ENCODE measurements at regions not wholly inside any gene's neighbourhood (a gene's known extent, or its start where the extent isn't known, plus 50 kb on each side); places are given as distances from the start of the nearest gene placed in this dataset.

- H3K4me3 Mint-ChIP-seq (ENCODE audit: unreplicated experiment): no peak overlapping the region
- no peak for DNase-seq (ENCODE audit: unreplicated experiment)
- H3K27me3 Mint-ChIP-seq (ENCODE audit: insufficient read depth, unreplicated experiment): no peaks in the 10 kb centered on the region
- intact Hi-C loops (cut with micrococcal nuclease): no loop called here
- H3K36me3 Mint-ChIP-seq (ENCODE audit: insufficient read depth, unreplicated experiment): no peaks in the 10 kb centered on the region
- POLR2A ChIA-PET: no interaction called here
- no peak for TF ChIP-seq CTCF (IDR thresholded peaks at IDR 0.05; ENCODE audit: unreplicated experiment)
- CTCF ChIA-PET: no interaction called here
- H3K27ac Mint-ChIP-seq (ENCODE audit: low read depth, unreplicated experiment): no peak overlapping the region
- BruUV-seq (replicated peaks): no TSS peak
- H3K9me3 Mint-ChIP-seq (ENCODE audit: unreplicated experiment): peaks cover 6% of the 10 kb centered on the region
- no peaks in the 10 kb centered on the region for H3K4me1 Mint-ChIP-seq (ENCODE audit: insufficient read depth, unreplicated experiment)
Observed at GRCh38 chr18:29056800-29057199, 879.9 kb upstream of the CDH2 start.

- Mint-ChIP-seq H3K4me1 (ENCODE audit: insufficient read depth, unreplicated experiment) (no peaks in the 10 kb centered on the region), H3K9me3 (ENCODE audit: unreplicated experiment) (peaks cover 23% of the 10 kb centered on the region), H3K4me3 (ENCODE audit: unreplicated experiment) (no peak overlapping the region), H3K27me3 (ENCODE audit: insufficient read depth, unreplicated experiment) (no peaks in the 10 kb centered on the region), H3K36me3 (ENCODE audit: insufficient read depth, unreplicated experiment) (no peaks in the 10 kb centered on the region), H3K27ac (ENCODE audit: low read depth, unreplicated experiment) (no peak overlapping the region)
- BruUV-seq (replicated peaks): no TSS peak
- intact Hi-C loops (cut with micrococcal nuclease): no loop called here
- ChIA-PET CTCF (interaction anchor here (1.7 kb wide), 1 partner anchor 27 kb away, joined by 3 read pairs; no protein-coding TSS in a partner anchor), POLR2A (no interaction called here)
- DNase-seq (ENCODE audit: unreplicated experiment): no peak
- TF ChIP-seq CTCF (IDR thresholded peaks at IDR 0.05; ENCODE audit: unreplicated experiment): no peak
Observed at GRCh38 chr18:29041976-29042375, 865.0 kb upstream of the CDH2 start.

- CTCF ChIA-PET: no interaction called here
- DNase-seq (ENCODE audit: unreplicated experiment): peak; percentile 34
- POLR2A ChIA-PET: interaction anchor here (0.7 kb wide), 1 partner anchor 9 kb away, joined by 3 read pairs; no protein-coding TSS in a partner anchor
- no peaks in the 10 kb centered on the region for H3K36me3 Mint-ChIP-seq (ENCODE audit: insufficient read depth, unreplicated experiment)
- H3K27ac Mint-ChIP-seq (ENCODE audit: low read depth, unreplicated experiment): no peak overlapping the region
- BruUV-seq (replicated peaks): no TSS peak
- TF ChIP-seq CTCF (IDR thresholded peaks at IDR 0.05; ENCODE audit: unreplicated experiment): no peak
- intact Hi-C loops (cut with micrococcal nuclease): no loop called here
- no peak overlapping the region for H3K4me3 Mint-ChIP-seq (ENCODE audit: unreplicated experiment)
- peaks cover 14% of the 10 kb centered on the region for H3K9me3 Mint-ChIP-seq (ENCODE audit: unreplicated experiment)
- H3K27me3 Mint-ChIP-seq (ENCODE audit: insufficient read depth, unreplicated experiment): no peaks in the 10 kb centered on the region
- H3K4me1 Mint-ChIP-seq (ENCODE audit: insufficient read depth, unreplicated experiment): peaks cover 5% of the 10 kb centered on the region
Observed at GRCh38 chr18:29034113-29034856, 857.4 kb upstream of the CDH2 start.

GRCh38 chr18:29028560-29028959 lies 851.6 kb upstream of the CDH2 start:
- CTCF ChIA-PET: no interaction called here
- Mint-ChIP-seq H3K9me3 (ENCODE audit: unreplicated experiment) (no peaks in the 10 kb centered on the region), H3K4me3 (ENCODE audit: unreplicated experiment) (no peak overlapping the region), H3K4me1 (ENCODE audit: insufficient read depth, unreplicated experiment) (no peaks in the 10 kb centered on the region), H3K27ac (ENCODE audit: low read depth, unreplicated experiment) (no peak overlapping the region), H3K36me3 (ENCODE audit: insufficient read depth, unreplicated experiment) (no peaks in the 10 kb centered on the region), H3K27me3 (ENCODE audit: insufficient read depth, unreplicated experiment) (no peaks in the 10 kb centered on the region)
- BruUV-seq (replicated peaks): no TSS peak
- TF ChIP-seq CTCF (IDR thresholded peaks at IDR 0.05; ENCODE audit: unreplicated experiment): no peak
- no peak for DNase-seq (ENCODE audit: unreplicated experiment)
- POLR2A ChIA-PET: no interaction called here
- intact Hi-C loops (cut with micrococcal nuclease): no loop called here

Measured in MCF 10A (cell line).